Activated T-cell treated with anti-CD3 and anti-CD28 coated beads for 4 hours (primary cell): ENCODE measurements at regions not wholly inside any gene's neighbourhood (a gene's known extent, or its start where the extent isn't known, plus 50 kb on each side); places are given as distances from the start of the nearest gene placed in this dataset.
"Not testable (repeated sequence)": the region's sequence is repeated elsewhere in the genome, so short reads cannot be mapped to it uniquely, and the experiment has no call there.

Experiments
- DNase-seq: peaks from one replicate; pipeline ENCODE4 v3.0.0-alpha.2; 2020

- DNase-seq = no peak
These were observed 286.3 kb upstream of the LYPLAL1 start for GRCh38 chr1:218887141-218887925.

GRCh38 chr1:218890451-218890850, 283.2 kb upstream of the LYPLAL1 start:
- DNase-seq = no peak

- DNase-seq = no peak
These were observed 282.1 kb upstream of the LYPLAL1 start for GRCh38 chr1:218891577-218891976.

- DNase-seq = no peak
These were observed 278.6 kb upstream of the LYPLAL1 start for GRCh38 chr1:218895064-218895587.

- DNase-seq = no peak
These were observed 277.5 kb upstream of the LYPLAL1 start for GRCh38 chr1:218896202-218896601.

- no peak for DNase-seq
These were observed 274.8 kb upstream of the LYPLAL1 start for GRCh38 chr1:218898921-218899320.

GRCh38 chr1:218900615-218901014, 273.1 kb upstream of the LYPLAL1 start:
- no peak for DNase-seq

- DNase-seq = no peak
These were observed 269.3 kb upstream of the LYPLAL1 start for GRCh38 chr1:218904416-218904815.

- DNase-seq = no peak
These were observed 257.0 kb upstream of the LYPLAL1 start for GRCh38 chr1:218916720-218917119.

- no peak for DNase-seq
These were observed 256.0 kb upstream of the LYPLAL1 start for GRCh38 chr1:218917656-218918055.

- no peak for DNase-seq
These were observed 247.9 kb upstream of the LYPLAL1 start for GRCh38 chr1:218925777-218926176.

GRCh38 chr1:218926631-218927030, 247.0 kb upstream of the LYPLAL1 start:
- no peak for DNase-seq

- DNase-seq = no peak
These were observed 243.7 kb upstream of the LYPLAL1 start for GRCh38 chr1:218930000-218930399.

GRCh38 chr1:218930472-218931241, 243.0 kb upstream of the LYPLAL1 start:
- no peak for DNase-seq

- no peak for DNase-seq
These were observed 242.4 kb upstream of the LYPLAL1 start for GRCh38 chr1:218931324-218931723.

- DNase-seq = no peak
These were observed 240.2 kb upstream of the LYPLAL1 start for GRCh38 chr1:218933513-218933912.

GRCh38 chr1:218935408-218935807, 238.3 kb upstream of the LYPLAL1 start:
- DNase-seq = not testable (repeated sequence)

- DNase-seq = no peak
These were observed 235.4 kb upstream of the LYPLAL1 start for GRCh38 chr1:218938259-218938658.

- DNase-seq = no peak
These were observed 234.6 kb upstream of the LYPLAL1 start for GRCh38 chr1:218939095-218939494.

- DNase-seq = no peak
These were observed 231.2 kb upstream of the LYPLAL1 start for GRCh38 chr1:218942431-218942830.

GRCh38 chr1:218943371-218943770, 230.3 kb upstream of the LYPLAL1 start:
- no peak for DNase-seq

- no peak for DNase-seq
These were observed 228.6 kb upstream of the LYPLAL1 start for GRCh38 chr1:218945050-218945449.

- no peak for DNase-seq
These were observed 227.5 kb upstream of the LYPLAL1 start for GRCh38 chr1:218946147-218946546.

- no peak for DNase-seq
These were observed 225.2 kb upstream of the LYPLAL1 start for GRCh38 chr1:218948446-218948845.
